ENCODE measurements at regions not wholly inside any gene's neighbourhood (a gene's known extent, or its start where the extent isn't known, plus 50 kb on each side); places are given as distances from the start of the nearest gene placed in this dataset.
"Not testable (repeated sequence)": the region's sequence is repeated elsewhere in the genome, so short reads cannot be mapped to it uniquely, and the experiment has no call there.

GRCh38 chr9:7739595-7739994, 60.0 kb downstream of the DMAC1 start:
- intact Hi-C loops (cut with DNase I, micrococcal nuclease), result no loop called here
- Mint-ChIP-seq H3K4me1 (no peaks in the 10 kb centered on the region), H3K4me3 (no peak overlapping the region), H3K27ac (no peak overlapping the region), H3K27me3 (no peaks in the 10 kb centered on the region), H3K9me3 (ENCODE audit: low read depth) (no peaks in the 10 kb centered on the region), H3K36me3 (ENCODE audit: low read depth) (no peaks in the 10 kb centered on the region)
- ChIA-PET CTCF (no interaction called here), POLR2A (no interaction called here)
- no peak for ATAC-seq
- no peak for DNase-seq

GRCh38 chr9:7735311-7735710, 64.3 kb downstream of the DMAC1 start:
- no peaks in the 10 kb centered on the region for H3K4me1 Mint-ChIP-seq
- H3K4me3 Mint-ChIP-seq, result no peak overlapping the region
- ATAC-seq (no peak), DNase-seq (no peak)
- no peaks in the 10 kb centered on the region for H3K36me3 Mint-ChIP-seq (ENCODE audit: low read depth)
- ChIA-PET POLR2A (no interaction called here), CTCF (interaction anchor here (0.6 kb wide), 1 partner anchor 91 kb away, joined by 3 read pairs; no protein-coding TSS in a partner anchor)
- no peaks in the 10 kb centered on the region for H3K9me3 Mint-ChIP-seq (ENCODE audit: low read depth)
- intact Hi-C loops (cut with DNase I, micrococcal nuclease), result no loop called here
- H3K27ac Mint-ChIP-seq, result no peak overlapping the region
- H3K27me3 Mint-ChIP-seq, result no peaks in the 10 kb centered on the region

GRCh38 chr9:7730164-7730445, 69.5 kb downstream of the DMAC1 start:
- intact Hi-C loops (cut with DNase I, micrococcal nuclease), result no loop called here
- no peak for ATAC-seq
- no peaks in the 10 kb centered on the region for H3K36me3 Mint-ChIP-seq (ENCODE audit: low read depth)
- no peak overlapping the region for H3K27ac Mint-ChIP-seq
- no peak overlapping the region for H3K4me3 Mint-ChIP-seq
- DNase-seq, result no peak
- ChIA-PET POLR2A (no interaction called here), CTCF (no interaction called here)
- H3K9me3 Mint-ChIP-seq (ENCODE audit: low read depth), result no peaks in the 10 kb centered on the region
- H3K27me3 Mint-ChIP-seq, result no peaks in the 10 kb centered on the region
- H3K4me1 Mint-ChIP-seq, result no peaks in the 10 kb centered on the region

- ChIA-PET CTCF (no interaction called here), POLR2A (no interaction called here)
- no peak overlapping the region for H3K4me3 Mint-ChIP-seq
- ATAC-seq (no peak), DNase-seq (no peak)
- H3K27ac Mint-ChIP-seq, result no peak overlapping the region
- no peaks in the 10 kb centered on the region for H3K27me3 Mint-ChIP-seq
- no peaks in the 10 kb centered on the region for H3K9me3 Mint-ChIP-seq (ENCODE audit: low read depth)
- no peaks in the 10 kb centered on the region for H3K4me1 Mint-ChIP-seq
- no peaks in the 10 kb centered on the region for H3K36me3 Mint-ChIP-seq (ENCODE audit: low read depth)
- intact Hi-C loops (cut with DNase I, micrococcal nuclease), result no loop called here
Measured at GRCh38 chr9:7729371-7730163, 70.0 kb downstream of the DMAC1 start.

GRCh38 chr9:7721291-7721690, 78.3 kb downstream of the DMAC1 start:
- CTCF ChIA-PET, result interaction anchor here (1.0 kb wide), 1 partner anchor 13 kb away, joined by 3 read pairs; no protein-coding TSS in a partner anchor
- Mint-ChIP-seq H3K27me3 (no peaks in the 10 kb centered on the region), H3K36me3 (ENCODE audit: low read depth) (no peaks in the 10 kb centered on the region), H3K4me1 (no peaks in the 10 kb centered on the region), H3K27ac (no peak overlapping the region), H3K9me3 (ENCODE audit: low read depth) (no peaks in the 10 kb centered on the region), H3K4me3 (no peak overlapping the region)
- intact Hi-C loops (cut with DNase I, micrococcal nuclease), result no loop called here
- ATAC-seq (no peak), DNase-seq (no peak)
- POLR2A ChIA-PET, result no interaction called here

GRCh38 chr9:7713088-7713487, 86.5 kb downstream of the DMAC1 start:
- H3K36me3 Mint-ChIP-seq (ENCODE audit: low read depth); H3K27ac Mint-ChIP-seq; H3K27me3 Mint-ChIP-seq; H3K9me3 Mint-ChIP-seq (ENCODE audit: low read depth); ATAC-seq; H3K4me3 Mint-ChIP-seq; POLR2A ChIA-PET; DNase-seq; H3K4me1 Mint-ChIP-seq; CTCF ChIA-PET: not testable (repeated sequence)
- intact Hi-C loops (cut with DNase I, micrococcal nuclease), result loop anchor here in 1 of 2 experiments (10.0 kb wide), 1 partner anchor 58 kb away; no protein-coding TSS in a partner anchor

- DNase-seq, result no peak
- ATAC-seq, result no peak
- intact Hi-C loops (cut with DNase I, micrococcal nuclease), result loop anchor here in 1 of 2 experiments (10.0 kb wide), 1 partner anchor 56 kb away; no protein-coding TSS in a partner anchor
- CTCF ChIA-PET, result no interaction called here
- Mint-ChIP-seq H3K27ac (no peak overlapping the region), H3K36me3 (ENCODE audit: low read depth) (no peaks in the 10 kb centered on the region), H3K4me1 (no peaks in the 10 kb centered on the region), H3K9me3 (ENCODE audit: low read depth) (peaks cover 2% of the 10 kb centered on the region), H3K27me3 (no peaks in the 10 kb centered on the region), H3K4me3 (no peak overlapping the region)
- POLR2A ChIA-PET, result no interaction called here
Measured at GRCh38 chr9:7710686-7711085, 88.9 kb downstream of the DMAC1 start.

GRCh38 chr9:7707934-7708333, 91.6 kb downstream of the DMAC1 start:
- no peaks in the 10 kb centered on the region for H3K36me3 Mint-ChIP-seq (ENCODE audit: low read depth)
- ATAC-seq, result no peak
- H3K4me1 Mint-ChIP-seq, result no peaks in the 10 kb centered on the region
- no peak overlapping the region for H3K27ac Mint-ChIP-seq
- no peak overlapping the region for H3K4me3 Mint-ChIP-seq
- CTCF ChIA-PET, result no interaction called here
- no peaks in the 10 kb centered on the region for H3K9me3 Mint-ChIP-seq (ENCODE audit: low read depth)
- H3K27me3 Mint-ChIP-seq, result no peaks in the 10 kb centered on the region
- POLR2A ChIA-PET, result no interaction called here
- DNase-seq, result no peak
- intact Hi-C loops (cut with DNase I, micrococcal nuclease), result no loop called here

GRCh38 chr9:7704543-7704942, 95.0 kb downstream of the DMAC1 start:
- H3K36me3 Mint-ChIP-seq (ENCODE audit: low read depth), result no peaks in the 10 kb centered on the region
- H3K9me3 Mint-ChIP-seq (ENCODE audit: low read depth), result no peaks in the 10 kb centered on the region
- no peaks in the 10 kb centered on the region for H3K4me1 Mint-ChIP-seq
- H3K27ac Mint-ChIP-seq, result no peak overlapping the region
- CTCF ChIA-PET, result no interaction called here
- DNase-seq (no peak), ATAC-seq (no peak)
- no peaks in the 10 kb centered on the region for H3K27me3 Mint-ChIP-seq
- intact Hi-C loops (cut with DNase I, micrococcal nuclease), result no loop called here
- no peak overlapping the region for H3K4me3 Mint-ChIP-seq
- POLR2A ChIA-PET, result no interaction called here

- Mint-ChIP-seq H3K4me1 (no peaks in the 10 kb centered on the region), H3K9me3 (ENCODE audit: low read depth) (no peaks in the 10 kb centered on the region), H3K36me3 (ENCODE audit: low read depth) (no peaks in the 10 kb centered on the region), H3K4me3 (no peak overlapping the region), H3K27me3 (no peaks in the 10 kb centered on the region), H3K27ac (no peak overlapping the region)
- ATAC-seq (no peak), DNase-seq (no peak)
- intact Hi-C loops (cut with DNase I, micrococcal nuclease), result no loop called here
- CTCF ChIA-PET, result no interaction called here
- POLR2A ChIA-PET, result no interaction called here
Measured at GRCh38 chr9:7691909-7692308, 107.7 kb downstream of the DMAC1 start.

GRCh38 chr9:7690014-7690413, 109.6 kb downstream of the DMAC1 start:
- CTCF ChIA-PET, result interaction anchor here (1.2 kb wide), 1 partner anchor 19 kb away, joined by 3 read pairs; no protein-coding TSS in a partner anchor
- POLR2A ChIA-PET, result no interaction called here
- Mint-ChIP-seq H3K36me3 (ENCODE audit: low read depth) (no peaks in the 10 kb centered on the region), H3K27ac (no peak overlapping the region), H3K4me3 (no peak overlapping the region), H3K4me1 (no peaks in the 10 kb centered on the region), H3K9me3 (ENCODE audit: low read depth) (no peaks in the 10 kb centered on the region), H3K27me3 (no peaks in the 10 kb centered on the region)
- no peak for DNase-seq
- intact Hi-C loops (cut with DNase I, micrococcal nuclease), result no loop called here
- no peak for ATAC-seq

GRCh38 chr9:7688626-7689025, 111.0 kb downstream of the DMAC1 start:
- Mint-ChIP-seq H3K4me1 (no peaks in the 10 kb centered on the region), H3K36me3 (ENCODE audit: low read depth) (no peaks in the 10 kb centered on the region), H3K9me3 (ENCODE audit: low read depth) (no peaks in the 10 kb centered on the region), H3K27ac (no peak overlapping the region), H3K27me3 (no peaks in the 10 kb centered on the region), H3K4me3 (no peak overlapping the region)
- intact Hi-C loops (cut with DNase I, micrococcal nuclease), result no loop called here
- ChIA-PET POLR2A (no interaction called here), CTCF (no interaction called here)
- DNase-seq (no peak), ATAC-seq (no peak)
